ENCODE measurements at regions not wholly inside any gene's neighbourhood (a gene's known extent, or its start where the extent isn't known, plus 50 kb on each side); places are given as distances from the start of the nearest gene placed in this dataset.

- Mint-ChIP-seq H3K4me1 (ENCODE audit: low read depth) (peaks cover 3% of the 10 kb centered on the region), H3K4me3 (no peak overlapping the region), H3K27me3 (ENCODE audit: insufficient read depth) (peaks cover 11% of the 10 kb centered on the region), H3K27ac (no peak overlapping the region), H3K9me3 (no peaks in the 10 kb centered on the region), H3K36me3 (ENCODE audit: low read depth) (no peaks in the 10 kb centered on the region)
- no peak for DNase-seq
- TF ChIP-seq CTCF (IDR thresholded peaks at IDR 0.05) = no peak
Observed at GRCh38 chr2:48180557-48180956, 133.9 kb upstream of the FOXN2 start.

- no peak for TF ChIP-seq CTCF (IDR thresholded peaks at IDR 0.05)
- H3K27ac Mint-ChIP-seq = no peak overlapping the region
- no peak for DNase-seq
- no peaks in the 10 kb centered on the region for H3K36me3 Mint-ChIP-seq (ENCODE audit: low read depth)
- no peaks in the 10 kb centered on the region for H3K4me1 Mint-ChIP-seq (ENCODE audit: low read depth)
- no peak overlapping the region for H3K4me3 Mint-ChIP-seq
- H3K9me3 Mint-ChIP-seq = no peaks in the 10 kb centered on the region
- H3K27me3 Mint-ChIP-seq (ENCODE audit: insufficient read depth) = peaks cover 11% of the 10 kb centered on the region
Observed at GRCh38 chr2:48183276-48183675, 131.2 kb upstream of the FOXN2 start.

GRCh38 chr2:48183991-48184390, 130.5 kb upstream of the FOXN2 start:
- no peaks in the 10 kb centered on the region for H3K9me3 Mint-ChIP-seq
- peaks cover 11% of the 10 kb centered on the region for H3K27me3 Mint-ChIP-seq (ENCODE audit: insufficient read depth)
- H3K4me3 Mint-ChIP-seq = no peak overlapping the region

GRCh38 chr2:48187503-48187902, 127.0 kb upstream of the FOXN2 start:
- H3K4me1 Mint-ChIP-seq (ENCODE audit: low read depth) = no peaks in the 10 kb centered on the region
- H3K27ac Mint-ChIP-seq = no peak overlapping the region
- H3K4me3 Mint-ChIP-seq = no peak overlapping the region
- H3K36me3 Mint-ChIP-seq (ENCODE audit: low read depth) = no peaks in the 10 kb centered on the region
- no peak for DNase-seq
- H3K9me3 Mint-ChIP-seq = no peaks in the 10 kb centered on the region
- TF ChIP-seq CTCF (IDR thresholded peaks at IDR 0.05) = no peak
- H3K27me3 Mint-ChIP-seq (ENCODE audit: insufficient read depth) = peaks cover 11% of the 10 kb centered on the region

More at GRCh38 chr2:48183991-48184390, 130.5 kb upstream of the FOXN2 start:
- no peak for DNase-seq
- Mint-ChIP-seq H3K4me1 (ENCODE audit: low read depth) (no peaks in the 10 kb centered on the region), H3K27ac (no peak overlapping the region), H3K36me3 (ENCODE audit: low read depth) (no peaks in the 10 kb centered on the region)
- no peak for TF ChIP-seq CTCF (IDR thresholded peaks at IDR 0.05)

- Mint-ChIP-seq H3K36me3 (ENCODE audit: low read depth) (no peaks in the 10 kb centered on the region), H3K4me3 (no peak overlapping the region), H3K9me3 (no peaks in the 10 kb centered on the region), H3K4me1 (ENCODE audit: low read depth) (no peaks in the 10 kb centered on the region), H3K27ac (no peak overlapping the region), H3K27me3 (ENCODE audit: insufficient read depth) (peaks cover 5% of the 10 kb centered on the region)
- TF ChIP-seq CTCF (IDR thresholded peaks at IDR 0.05) = no peak
- DNase-seq = no peak
Observed at GRCh38 chr2:48189552-48190228, 124.8 kb upstream of the FOXN2 start.

Data from HFFc6 (cell line).